Stimulated activated CD8-positive, alpha-beta memory T cell treated with anti-CD3 and anti-CD28 coated beads, Interleukin-4, amount 100 ng/mL, for 48 hours (primary cell): ENCODE measurements at regions not wholly inside any gene's neighbourhood (a gene's known extent, or its start where the extent isn't known, plus 50 kb on each side); places are given as distances from the start of the nearest gene placed in this dataset.

Source experiments
- DNase-seq: peaks from one replicate; pipeline ENCODE4 v3.0.0-alpha.2; 2020

- no peak for DNase-seq
Observed at GRCh38 chr16:27720731-27721530, 171.0 kb downstream of the KATNIP start.

GRCh38 chr16:27721531-27722181, 171.7 kb downstream of the KATNIP start:
- no peak for DNase-seq

GRCh38 chr16:27722207-27722606, 172.3 kb downstream of the KATNIP start:
- no peak for DNase-seq

GRCh38 chr16:27722892-27723450, 173.0 kb downstream of the KATNIP start:
- DNase-seq = no peak

- DNase-seq = no peak
Observed at GRCh38 chr16:27723711-27724481, 174.0 kb downstream of the KATNIP start.

- DNase-seq = no peak
Observed at GRCh38 chr16:27724482-27725235, 174.7 kb downstream of the KATNIP start.

GRCh38 chr16:27725236-27726000, 175.5 kb downstream of the KATNIP start:
- no peak for DNase-seq

GRCh38 chr16:27726621-27727261, 176.8 kb downstream of the KATNIP start:
- no peak for DNase-seq

- DNase-seq = no peak
Observed at GRCh38 chr16:27727941-27728340, 178.0 kb downstream of the KATNIP start.

GRCh38 chr16:27728691-27729090, 178.7 kb downstream of the KATNIP start:
- no peak for DNase-seq

- no peak for DNase-seq
Observed at GRCh38 chr16:27729516-27730304, 179.8 kb downstream of the KATNIP start.

- DNase-seq = no peak
Observed at GRCh38 chr16:27730661-27731210, 180.8 kb downstream of the KATNIP start.

- DNase-seq = no peak
Observed at GRCh38 chr16:27735031-27735430, 185.1 kb downstream of the KATNIP start.

- no peak for DNase-seq
Observed at GRCh38 chr16:27736431-27736830, 186.5 kb downstream of the KATNIP start.

- no peak for DNase-seq
Observed at GRCh38 chr16:27737513-27737912, 187.6 kb downstream of the KATNIP start.
